GM18507 (cell line): ENCODE measurements at regions not wholly inside any gene's neighbourhood (a gene's known extent, or its start where the extent isn't known, plus 50 kb on each side); places are given as distances from the start of the nearest gene placed in this dataset.
"Not testable (repeated sequence)": the region's sequence is repeated elsewhere in the genome, so short reads cannot be mapped to it uniquely, and the experiment has no call there.

ENCODE experiments used
- DNase-seq: peaks from one replicate; pipeline ENCODE4 v3.0.0; 2011; ENCODE audit warnings: low read depth; ENCODE audit not compliant: insufficient read length; ENCODE audit errors: extremely low spot score
- FAIRE-seq: peaks from 2 replicates; lab custom pipeline; 2011; peaks lifted over from hg19 to GRCh38; lab: Jason Lieb, UNC

DNA sequence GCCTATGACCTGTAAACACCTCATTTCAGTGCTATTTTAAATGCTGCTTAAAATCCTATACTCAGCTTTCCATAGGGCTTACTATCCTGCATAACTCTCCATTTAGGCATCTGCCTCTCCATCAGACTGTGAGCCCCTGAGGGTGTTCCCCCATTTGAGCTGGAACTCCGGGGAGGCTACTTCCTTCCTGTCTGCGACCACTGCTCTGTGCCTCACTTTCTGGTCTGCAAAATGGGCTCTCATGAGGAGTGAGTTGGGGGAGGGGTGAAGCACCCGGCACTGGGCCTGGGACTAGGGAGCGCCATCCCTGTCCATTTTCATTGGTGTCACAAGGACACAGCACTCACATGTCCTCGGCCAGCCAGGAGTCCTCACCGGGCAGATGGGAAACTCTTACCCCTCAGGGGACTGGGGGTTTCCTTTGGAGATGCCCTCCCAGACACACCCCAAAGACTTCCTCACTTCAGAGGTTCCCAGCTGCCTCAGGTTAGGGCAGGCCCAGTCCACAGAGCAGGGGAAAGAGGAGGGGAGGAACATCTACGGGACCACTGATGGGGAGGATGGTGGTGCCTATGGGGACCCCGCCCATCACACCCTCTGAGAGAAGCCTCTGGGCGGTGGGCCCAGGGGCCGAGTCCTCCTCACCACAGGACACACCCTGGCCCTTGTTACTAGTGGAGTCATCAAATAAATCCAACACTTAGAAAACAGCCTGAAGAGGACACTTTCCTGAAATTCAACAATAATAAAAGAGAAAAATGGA, 134.9 kb downstream of the MATN1 start:
- no peak for FAIRE-seq
- no peak for DNase-seq

- DNase-seq (no peak), FAIRE-seq (no peak)
Measured at GRCh38 chr1:30586671-30587070, 136.7 kb downstream of the MATN1 start.

DNA sequence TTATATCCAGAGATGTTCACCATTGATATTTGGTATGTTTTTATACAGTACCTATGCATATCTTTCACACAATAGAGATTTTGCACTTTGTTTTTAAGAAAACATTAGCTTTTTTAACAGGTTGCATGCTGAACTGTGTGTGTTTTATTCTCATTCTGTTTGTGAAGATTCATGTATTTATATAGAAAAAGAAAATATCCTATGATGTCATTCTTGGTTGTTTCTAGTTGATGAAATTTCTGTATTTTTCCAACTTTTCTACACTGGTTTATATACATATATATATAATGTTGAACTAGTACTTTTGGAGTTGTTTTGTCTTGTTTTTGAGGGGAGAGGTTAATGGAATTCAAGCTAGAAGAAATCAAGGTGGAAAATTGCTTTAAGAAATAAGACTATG, 143.8 kb downstream of the MATN1 start:
- FAIRE-seq, result no peak
- no peak for DNase-seq

- no peak for FAIRE-seq
- no peak for DNase-seq
Measured at GRCh38 chr1:30575066-30575465, 148.3 kb downstream of the MATN1 start.

DNA sequence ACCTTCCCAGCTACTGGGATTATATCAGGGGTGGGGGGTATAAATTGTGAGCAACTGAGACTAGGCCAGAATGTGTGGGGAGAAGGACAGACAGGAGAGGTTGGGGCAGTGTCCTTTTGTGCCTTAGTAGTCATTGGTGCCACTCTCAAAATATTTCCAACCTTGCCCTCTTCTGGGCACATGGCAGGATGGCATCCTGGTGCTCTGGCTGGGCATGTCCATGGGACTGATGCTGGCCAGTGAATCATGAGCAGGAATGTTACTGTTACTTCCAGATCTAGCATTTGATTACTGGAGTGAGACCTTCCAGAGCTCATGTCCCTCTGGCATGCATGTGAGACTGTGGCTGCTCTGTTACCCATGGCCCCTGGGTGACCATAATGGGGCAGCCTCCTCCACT, 151.2 kb downstream of the MATN1 start:
- DNase-seq, result no peak
- FAIRE-seq, result no peak

DNA sequence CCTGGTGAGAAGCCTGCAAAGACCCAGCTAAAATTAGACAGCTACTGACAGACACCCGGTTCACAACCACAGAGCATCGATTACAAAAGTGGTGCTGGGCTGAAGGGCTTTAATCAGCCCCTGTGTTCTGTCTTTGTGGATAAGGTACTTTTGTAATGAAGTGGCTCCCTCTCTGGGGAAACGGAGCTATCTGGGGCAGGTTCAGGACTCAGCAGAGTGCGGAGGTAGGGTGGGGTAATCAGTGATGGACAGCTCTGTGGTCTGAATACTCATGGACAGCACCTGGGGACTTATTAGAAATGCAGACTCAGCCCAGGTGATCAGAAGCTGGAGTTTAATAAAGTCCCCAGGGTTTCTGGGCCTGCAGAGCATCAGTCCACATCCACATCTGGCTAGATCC, 152.0 kb downstream of the MATN1 start:
- DNase-seq, result no peak
- FAIRE-seq, result no peak

DNA sequence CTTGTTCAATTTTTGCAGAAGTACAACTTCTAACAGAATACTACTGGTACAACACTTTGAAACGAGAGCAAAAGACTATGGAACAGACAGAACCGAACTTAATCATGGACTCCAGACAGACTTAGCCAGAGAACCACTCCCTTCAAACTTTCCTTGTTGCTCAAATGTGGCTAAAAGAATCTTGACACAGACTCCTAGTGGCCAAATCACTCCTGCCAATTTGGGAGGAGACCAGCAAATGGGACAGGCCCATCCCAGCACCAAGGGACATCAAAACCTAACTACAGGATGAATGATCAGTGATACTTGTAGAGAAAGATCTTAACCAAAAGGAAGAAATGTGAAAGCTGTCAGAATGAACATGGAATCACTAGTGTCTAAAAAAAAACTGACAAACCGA, 154.0 kb downstream of the MATN1 start:
- FAIRE-seq (no peak), DNase-seq (no peak)

- no peak for DNase-seq
- no peak for FAIRE-seq
Measured at GRCh38 chr1:30562559-30562958, 160.8 kb downstream of the MATN1 start.

- DNase-seq (no peak), FAIRE-seq (no peak)
Measured at GRCh38 chr1:30551603-30552002, 171.8 kb downstream of the MATN1 start.

- DNase-seq (no peak), FAIRE-seq (no peak)
Measured at GRCh38 chr1:30550365-30551220, 172.8 kb downstream of the MATN1 start.

DNA sequence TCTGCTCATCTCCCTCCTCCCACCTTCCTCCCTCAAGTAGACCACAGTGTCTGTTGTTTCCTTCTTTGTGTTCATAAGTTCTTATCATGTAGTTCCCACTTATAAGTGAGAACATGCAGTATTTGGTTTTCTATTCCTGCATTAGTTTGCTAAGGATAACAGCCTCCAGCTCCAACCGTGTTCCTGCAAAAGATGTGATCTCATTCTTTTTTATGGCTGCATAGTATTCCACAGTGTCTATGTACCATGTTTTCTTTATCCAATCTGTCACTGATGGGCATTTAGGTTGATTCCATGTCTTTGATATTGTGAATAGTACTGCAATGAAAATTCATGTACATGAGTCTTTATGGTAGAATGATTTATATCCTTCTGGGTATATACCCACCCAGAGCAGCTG, 173.5 kb downstream of the MATN1 start:
- FAIRE-seq, DNase-seq: not testable (repeated sequence)

- no peak for FAIRE-seq
- DNase-seq, result no peak
Measured at GRCh38 chr1:30548294-30548693, 175.1 kb downstream of the MATN1 start.

DNA sequence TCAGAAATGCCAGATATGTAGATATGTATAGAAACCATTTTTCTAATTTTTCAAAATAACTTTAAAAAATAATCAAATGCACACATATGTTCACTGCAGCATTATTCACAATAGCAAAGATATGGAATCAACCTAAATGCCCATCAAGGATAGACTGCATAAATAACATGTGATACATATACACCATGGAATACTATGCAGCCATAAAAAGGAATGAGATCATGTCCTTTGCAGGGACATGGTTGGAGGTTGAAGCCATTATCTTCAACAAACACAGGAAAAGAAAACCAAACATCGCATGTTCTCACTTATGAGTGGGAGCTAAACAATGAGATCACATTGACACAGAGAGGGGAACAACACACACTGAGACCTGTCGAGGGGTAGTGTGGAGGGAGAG, 176.1 kb downstream of the MATN1 start:
- DNase-seq, FAIRE-seq: not testable (repeated sequence)

DNA sequence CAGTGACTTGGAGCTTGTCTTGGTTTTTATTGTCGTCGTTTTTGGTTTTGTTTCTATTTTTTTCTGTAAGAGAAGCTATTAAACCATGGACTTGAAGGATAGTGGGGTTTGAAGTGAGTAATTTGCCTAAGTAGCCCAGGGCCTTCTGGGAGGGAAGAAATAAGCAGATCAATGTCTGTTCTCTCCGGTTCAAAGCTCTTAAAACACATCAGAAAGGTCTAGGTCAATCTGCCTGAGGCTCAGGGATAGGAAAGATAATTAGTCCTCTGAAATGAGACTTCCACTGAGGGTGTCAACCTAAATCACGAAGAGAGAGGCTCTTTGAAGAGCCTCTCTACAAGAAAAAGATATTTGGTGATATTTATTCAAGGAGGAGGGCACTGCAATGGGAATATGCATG, 178.0 kb downstream of the MATN1 start:
- FAIRE-seq, result no peak
- no peak for DNase-seq

DNA sequence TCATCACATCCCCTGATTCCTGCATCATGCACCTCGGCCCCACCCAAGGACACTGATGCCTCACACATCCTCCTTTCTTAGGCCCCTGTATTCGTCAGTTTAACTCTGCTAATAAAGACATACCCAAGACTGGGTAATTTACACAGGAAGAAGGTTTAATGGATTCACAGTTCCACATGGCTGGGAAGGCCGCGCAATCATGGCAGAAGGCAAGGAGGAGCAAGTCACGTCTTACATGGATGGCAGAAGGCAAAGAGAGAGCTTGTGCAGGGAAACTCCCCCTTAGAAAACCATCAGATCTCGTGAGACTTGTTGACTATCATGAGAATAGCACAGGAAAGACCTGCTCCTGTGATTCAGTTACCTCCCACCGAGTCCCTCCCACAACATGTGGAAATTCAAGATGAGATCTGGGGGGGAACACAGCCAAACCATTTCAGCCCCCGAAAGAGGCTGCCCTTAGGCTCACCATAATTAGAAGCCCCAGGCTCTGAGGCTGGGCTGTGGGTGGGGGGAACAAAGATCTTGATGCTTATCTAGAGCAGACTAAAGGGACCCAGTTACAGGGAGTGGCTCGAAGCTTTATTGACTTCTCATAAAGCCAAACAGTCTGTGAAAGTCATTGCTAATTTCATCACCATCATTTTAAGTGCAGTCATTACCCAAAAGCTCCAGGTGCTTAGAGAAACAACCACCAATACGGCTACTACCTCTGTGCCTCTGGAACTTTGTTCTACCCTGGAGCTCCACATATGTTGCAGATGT, 181.5 kb downstream of the MATN1 start:
- FAIRE-seq (no peak), DNase-seq (no peak)

DNA sequence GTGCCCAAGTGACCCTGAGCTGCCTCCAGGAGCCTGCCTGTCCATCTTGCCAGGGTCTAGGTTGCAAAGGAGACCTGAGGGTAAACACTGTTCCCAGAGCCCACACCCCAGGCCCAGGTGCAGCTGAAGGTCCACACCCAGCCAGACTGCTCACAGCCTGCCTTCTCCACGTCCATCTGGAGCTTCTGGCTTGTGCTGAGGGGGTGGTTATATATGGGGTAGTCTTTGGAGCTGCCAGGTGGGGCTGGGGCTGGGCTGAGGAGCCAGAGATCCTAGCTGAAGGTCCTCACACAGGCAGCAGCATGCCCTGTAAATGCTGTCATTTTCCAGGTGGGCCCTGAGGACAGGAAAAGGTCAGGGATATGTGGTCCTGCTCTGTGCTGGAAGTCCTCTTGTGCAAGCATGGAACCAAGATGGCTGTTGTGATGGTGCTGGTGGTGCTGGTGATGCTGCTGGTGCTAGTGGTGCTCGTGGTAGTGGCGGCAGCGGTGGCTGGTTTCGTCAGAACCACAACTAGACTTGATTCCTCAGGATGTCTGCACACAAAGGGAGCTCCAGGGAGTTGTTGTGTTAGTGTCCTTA, 182.7 kb downstream of the MATN1 start:
- no peak for FAIRE-seq

GRCh38 chr1:30539884-30540283, 183.5 kb downstream of the MATN1 start:
- FAIRE-seq (no peak), DNase-seq (no peak)

More for the DNA sequence above, 182.7 kb downstream of the MATN1 start:
- DNase-seq, result no peak

GRCh38 chr1:30538993-30539867, 184.2 kb downstream of the MATN1 start:
- no peak for FAIRE-seq

More at GRCh38 chr1:30538993-30539867, 184.2 kb downstream of the MATN1 start:
- no peak for DNase-seq
